ENCODE measurements at regions not wholly inside any gene's neighbourhood (a gene's known extent, or its start where the extent isn't known, plus 50 kb on each side); places are given as distances from the start of the nearest gene placed in this dataset.

DNA sequence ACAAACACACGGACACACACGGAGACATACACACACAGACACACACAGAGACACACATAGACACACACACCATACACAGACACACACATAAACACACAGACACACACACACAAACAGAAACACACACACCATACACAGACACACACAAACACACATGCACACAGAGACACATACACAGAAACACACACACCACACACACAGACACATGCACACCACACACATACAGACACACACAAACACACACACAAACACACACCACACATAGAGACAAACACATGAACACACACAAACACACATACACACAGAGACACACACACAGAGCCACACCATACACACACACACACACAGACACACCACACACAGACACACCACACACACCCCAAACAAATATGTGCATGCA, 152.7 kb upstream of the FOXD4L5 start:
- Mint-ChIP-seq H3K27me3 (ENCODE audit: unreplicated experiment) (no peaks in the 10 kb centered on the region), H3K27ac (ENCODE audit: unreplicated experiment) (no peak overlapping the region), H3K4me3 (ENCODE audit: low read depth, unreplicated experiment) (no peak overlapping the region), H3K4me1 (ENCODE audit: low read depth, unreplicated experiment) (no peaks in the 10 kb centered on the region), H3K36me3 (ENCODE audit: insufficient read depth, unreplicated experiment) (peaks cover 3% of the 10 kb centered on the region), H3K9me3 (ENCODE audit: low read depth, unreplicated experiment) (peaks cover 12% of the 10 kb centered on the region)
- intact Hi-C loops (cut with micrococcal nuclease; ENCODE audit: unreplicated experiment): no loop called here
- no peak for DNase-seq
- BruUV-seq (replicated peaks): no TSS peak
- TF ChIP-seq, protein P1, sequence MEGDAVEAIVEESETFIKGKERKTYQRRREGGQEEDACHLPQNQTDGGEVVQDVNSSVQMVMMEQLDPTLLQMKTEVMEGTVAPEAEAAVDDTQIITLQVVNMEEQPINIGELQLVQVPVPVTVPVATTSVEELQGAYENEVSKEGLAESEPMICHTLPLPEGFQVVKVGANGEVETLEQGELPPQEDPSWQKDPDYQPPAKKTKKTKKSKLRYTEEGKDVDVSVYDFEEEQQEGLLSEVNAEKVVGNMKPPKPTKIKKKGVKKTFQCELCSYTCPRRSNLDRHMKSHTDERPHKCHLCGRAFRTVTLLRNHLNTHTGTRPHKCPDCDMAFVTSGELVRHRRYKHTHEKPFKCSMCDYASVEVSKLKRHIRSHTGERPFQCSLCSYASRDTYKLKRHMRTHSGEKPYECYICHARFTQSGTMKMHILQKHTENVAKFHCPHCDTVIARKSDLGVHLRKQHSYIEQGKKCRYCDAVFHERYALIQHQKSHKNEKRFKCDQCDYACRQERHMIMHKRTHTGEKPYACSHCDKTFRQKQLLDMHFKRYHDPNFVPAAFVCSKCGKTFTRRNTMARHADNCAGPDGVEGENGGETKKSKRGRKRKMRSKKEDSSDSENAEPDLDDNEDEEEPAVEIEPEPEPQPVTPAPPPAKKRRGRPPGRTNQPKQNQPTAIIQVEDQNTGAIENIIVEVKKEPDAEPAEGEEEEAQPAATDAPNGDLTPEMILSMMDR (IDR thresholded peaks at IDR 0.05; ENCODE audit: unreplicated experiment): no peak
- CTCF ChIA-PET: no interaction called here

DNA sequence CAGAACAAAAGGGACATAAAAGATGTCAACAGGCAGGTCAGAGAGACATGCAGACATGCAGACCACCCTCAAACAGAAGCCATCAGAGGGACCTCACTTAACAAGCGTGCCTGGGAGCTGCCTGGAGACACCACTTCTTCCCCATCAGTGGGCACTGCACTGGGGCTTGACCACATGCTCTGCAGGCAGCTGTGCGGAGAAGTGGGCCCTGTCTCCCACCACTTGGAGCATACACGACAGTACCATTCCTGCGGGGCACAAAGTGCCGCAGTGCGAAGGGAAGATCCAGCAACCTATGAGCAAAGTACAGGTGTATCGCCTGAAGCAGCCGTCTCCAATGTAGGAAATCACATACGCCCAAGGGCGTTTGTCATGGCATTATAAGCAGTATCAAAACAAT, 150.5 kb upstream of the FOXD4L5 start:
- no peak overlapping the region for H3K27ac Mint-ChIP-seq (ENCODE audit: unreplicated experiment)
- no peaks in the 10 kb centered on the region for H3K4me1 Mint-ChIP-seq (ENCODE audit: low read depth, unreplicated experiment)
- CTCF ChIA-PET: no interaction called here
- no peak overlapping the region for H3K4me3 Mint-ChIP-seq (ENCODE audit: low read depth, unreplicated experiment)
- peaks cover 19% of the 10 kb centered on the region for H3K9me3 Mint-ChIP-seq (ENCODE audit: low read depth, unreplicated experiment)
- TF ChIP-seq, protein P1 (IDR thresholded peaks at IDR 0.05; ENCODE audit: unreplicated experiment): no peak
- intact Hi-C loops (cut with micrococcal nuclease; ENCODE audit: unreplicated experiment): no loop called here
- no peak for DNase-seq
- no peaks in the 10 kb centered on the region for H3K27me3 Mint-ChIP-seq (ENCODE audit: unreplicated experiment)
- H3K36me3 Mint-ChIP-seq (ENCODE audit: insufficient read depth, unreplicated experiment): peaks cover 3% of the 10 kb centered on the region
- BruUV-seq (replicated peaks): no TSS peak

GRCh38 chr9:65432722-65433323, 147.8 kb upstream of the FOXD4L5 start:
- H3K27me3 Mint-ChIP-seq (ENCODE audit: unreplicated experiment): no peaks in the 10 kb centered on the region
- no TSS peak for BruUV-seq (replicated peaks)
- no peak overlapping the region for H3K4me3 Mint-ChIP-seq (ENCODE audit: low read depth, unreplicated experiment)
- H3K4me1 Mint-ChIP-seq (ENCODE audit: low read depth, unreplicated experiment): no peaks in the 10 kb centered on the region
- H3K27ac Mint-ChIP-seq (ENCODE audit: unreplicated experiment): no peak overlapping the region
- intact Hi-C loops (cut with micrococcal nuclease; ENCODE audit: unreplicated experiment): no loop called here
- peaks cover 21% of the 10 kb centered on the region for H3K9me3 Mint-ChIP-seq (ENCODE audit: low read depth, unreplicated experiment)
- TF ChIP-seq, protein P1 (IDR thresholded peaks at IDR 0.05; ENCODE audit: unreplicated experiment): no peak
- DNase-seq: no peak
- peaks cover 3% of the 10 kb centered on the region for H3K36me3 Mint-ChIP-seq (ENCODE audit: insufficient read depth, unreplicated experiment)
- CTCF ChIA-PET: no interaction called here

GRCh38 chr9:65432051-65432450, 147.0 kb upstream of the FOXD4L5 start:
- CTCF ChIA-PET: no interaction called here
- TF ChIP-seq, protein P1 (IDR thresholded peaks at IDR 0.05; ENCODE audit: unreplicated experiment): no peak
- H3K27ac Mint-ChIP-seq (ENCODE audit: unreplicated experiment): no peak overlapping the region
- H3K4me3 Mint-ChIP-seq (ENCODE audit: low read depth, unreplicated experiment): no peak overlapping the region
- no peaks in the 10 kb centered on the region for H3K4me1 Mint-ChIP-seq (ENCODE audit: low read depth, unreplicated experiment)
- intact Hi-C loops (cut with micrococcal nuclease; ENCODE audit: unreplicated experiment): no loop called here
- H3K36me3 Mint-ChIP-seq (ENCODE audit: insufficient read depth, unreplicated experiment): peaks cover 3% of the 10 kb centered on the region
- no TSS peak for BruUV-seq (replicated peaks)
- no peak for DNase-seq
- H3K9me3 Mint-ChIP-seq (ENCODE audit: low read depth, unreplicated experiment): peaks cover 19% of the 10 kb centered on the region
- H3K27me3 Mint-ChIP-seq (ENCODE audit: unreplicated experiment): no peaks in the 10 kb centered on the region

All from Calu3 (cell line).